ENCODE measurements at regions not wholly inside any gene's neighbourhood (a gene's known extent, or its start where the extent isn't known, plus 50 kb on each side); places are given as distances from the start of the nearest gene placed in this dataset.

DNA sequence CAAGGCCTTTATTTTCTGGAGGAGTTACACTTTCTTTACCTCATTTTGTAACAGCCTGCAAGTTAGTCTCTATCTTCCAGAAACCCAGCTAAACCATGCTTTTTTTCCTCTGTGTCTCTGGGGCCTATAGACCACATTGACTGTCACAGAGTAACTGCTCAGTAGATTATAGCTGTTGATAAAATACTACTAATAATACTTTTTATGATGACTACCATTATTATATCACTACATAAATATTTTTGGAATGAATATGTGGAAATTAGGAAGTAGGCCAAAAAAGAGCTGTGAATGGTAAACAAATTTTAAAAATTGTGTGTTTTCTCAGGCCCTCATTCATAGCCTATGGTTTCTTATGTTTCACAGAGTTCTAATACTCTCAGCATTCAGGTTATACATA lies 233.1 kb upstream of the USP24 start:
- no peaks in the 10 kb centered on the region for H3K4me1 ChIP-seq (ENCODE audit: insufficient read depth, insufficient read length)
- no peaks in the 10 kb centered on the region; the same call in 1 of the 2 replicates for H3K9me3 ChIP-seq (ENCODE audit: insufficient read depth, low read length)
- TF ChIP-seq ZNF274 (IDR thresholded peaks at IDR 0.05; ENCODE audit: low read depth, low read length), result no peak
- TF ChIP-seq YY1 (IDR thresholded peaks at IDR 0.05; ENCODE audit: insufficient read depth, insufficient read length), result no peak
- no peak for TF ChIP-seq SUZ12 (IDR thresholded peaks at IDR 0.05; ENCODE audit: extremely low read depth, insufficient read depth, insufficient read length)
- no peak overlapping the region for H3K9ac ChIP-seq (ENCODE audit: insufficient read length, low read depth)
- DNase-seq (ENCODE audit: low read depth, low spot score), result no peak
- no peaks in the 10 kb centered on the region for H3K27me3 ChIP-seq (ENCODE audit: insufficient read depth, insufficient read length)
- no peaks in the 10 kb centered on the region for H3K36me3 ChIP-seq (ENCODE audit: insufficient read depth, insufficient read length, low read length)
- no peak overlapping the region for H3K4me3 ChIP-seq (ENCODE audit: insufficient read length, low read depth)

DNA sequence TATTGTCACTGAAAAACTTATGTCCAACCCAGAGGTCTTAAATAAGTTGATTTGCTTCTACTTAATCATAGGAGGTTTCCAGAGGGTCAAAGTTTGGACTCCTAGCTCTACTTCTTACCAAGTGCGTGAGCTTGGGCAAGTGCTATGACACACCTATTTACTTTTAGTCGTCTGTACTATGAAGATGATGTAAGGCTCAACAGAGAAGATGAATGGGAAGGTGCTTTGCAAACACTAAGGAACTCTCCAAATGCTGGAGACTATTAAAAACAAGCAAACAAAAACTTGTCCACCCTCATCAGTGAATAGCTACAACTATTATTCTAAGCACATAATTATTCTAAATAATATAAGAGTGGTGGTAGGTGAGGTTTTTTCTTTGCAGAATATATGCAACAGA lies 232.3 kb upstream of the USP24 start:
- no peaks in the 10 kb centered on the region; the same call in 1 of the 2 replicates for H3K9me3 ChIP-seq (ENCODE audit: insufficient read depth, low read length)
- H3K4me1 ChIP-seq (ENCODE audit: insufficient read depth, insufficient read length), result no peaks in the 10 kb centered on the region
- TF ChIP-seq YY1 (IDR thresholded peaks at IDR 0.05; ENCODE audit: insufficient read depth, insufficient read length), result no peak
- TF ChIP-seq ZNF274 (IDR thresholded peaks at IDR 0.05; ENCODE audit: low read depth, low read length), result no peak
- no peak for TF ChIP-seq SUZ12 (IDR thresholded peaks at IDR 0.05; ENCODE audit: extremely low read depth, insufficient read depth, insufficient read length)

DNA sequence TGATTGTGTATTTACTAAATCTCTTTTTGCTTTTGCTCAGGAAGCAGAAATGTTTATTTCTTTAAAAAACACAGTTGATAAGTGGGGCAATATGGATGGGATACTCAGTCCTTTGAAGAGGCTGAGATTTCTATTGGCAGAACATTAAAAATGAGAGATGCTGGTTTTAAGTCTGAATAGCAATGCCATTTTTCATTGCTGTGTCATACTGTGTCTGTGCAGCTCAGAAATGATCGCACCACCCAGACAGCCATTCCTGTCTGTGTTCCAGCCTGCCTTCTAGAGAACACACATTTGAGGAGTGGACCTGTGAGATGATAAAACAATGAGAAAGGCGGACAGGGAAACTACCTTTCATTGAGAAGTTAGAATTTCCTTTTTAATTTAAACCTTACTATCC lies 231.2 kb upstream of the USP24 start:
- no peak for TF ChIP-seq YY1 (IDR thresholded peaks at IDR 0.05; ENCODE audit: insufficient read depth, insufficient read length)
- no peak for TF ChIP-seq ZNF274 (IDR thresholded peaks at IDR 0.05; ENCODE audit: low read depth, low read length)
- TF ChIP-seq SUZ12 (IDR thresholded peaks at IDR 0.05; ENCODE audit: extremely low read depth, insufficient read depth, insufficient read length), result no peak
- Histone ChIP-seq H3K4me3 (ENCODE audit: insufficient read length, low read depth) (no peak overlapping the region), H3K9ac (ENCODE audit: insufficient read length, low read depth) (no peak overlapping the region), H3K36me3 (ENCODE audit: insufficient read depth, insufficient read length, low read length) (no peaks in the 10 kb centered on the region), H3K9me3 (ENCODE audit: insufficient read depth, low read length) (no peaks in the 10 kb centered on the region), H3K4me1 (ENCODE audit: insufficient read depth, insufficient read length) (no peaks in the 10 kb centered on the region), H3K27me3 (ENCODE audit: insufficient read depth, insufficient read length) (no peaks in the 10 kb centered on the region)
- no peak for DNase-seq (ENCODE audit: low read depth, low spot score)

More for the DNA sequence above, 232.3 kb upstream of the USP24 start:
- Histone ChIP-seq H3K27me3 (ENCODE audit: insufficient read depth, insufficient read length) (no peaks in the 10 kb centered on the region), H3K4me3 (ENCODE audit: insufficient read length, low read depth) (no peak overlapping the region), H3K36me3 (ENCODE audit: insufficient read depth, insufficient read length, low read length) (no peaks in the 10 kb centered on the region), H3K9ac (ENCODE audit: insufficient read length, low read depth) (no peak overlapping the region)
- DNase-seq (ENCODE audit: low read depth, low spot score), result no peak

DNA sequence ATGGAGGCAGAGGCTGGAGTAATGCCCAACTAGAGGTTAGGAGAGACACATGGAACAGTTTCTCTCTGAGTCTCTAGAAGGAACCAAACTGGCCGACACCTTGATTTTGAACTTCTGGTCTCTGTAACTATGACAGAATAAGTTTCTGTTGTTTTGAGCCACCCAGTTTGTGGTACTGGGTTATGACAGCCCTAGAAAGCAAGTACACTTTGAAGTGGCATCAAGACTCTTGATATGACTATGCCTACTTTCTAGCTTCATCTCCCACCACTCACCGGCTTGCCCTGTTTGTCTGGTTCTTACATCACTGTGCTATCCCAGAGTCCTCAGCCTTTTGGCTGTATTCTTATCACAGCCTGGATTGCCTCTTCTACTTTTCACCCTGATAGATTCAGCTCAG lies 230.3 kb upstream of the USP24 start:
- Histone ChIP-seq H3K27me3 (ENCODE audit: insufficient read depth, insufficient read length) (no peaks in the 10 kb centered on the region), H3K9ac (ENCODE audit: insufficient read length, low read depth) (no peak overlapping the region), H3K36me3 (ENCODE audit: insufficient read depth, insufficient read length, low read length) (no peaks in the 10 kb centered on the region), H3K4me3 (ENCODE audit: insufficient read length, low read depth) (no peak overlapping the region), H3K4me1 (ENCODE audit: insufficient read depth, insufficient read length) (no peaks in the 10 kb centered on the region), H3K9me3 (ENCODE audit: insufficient read depth, low read length) (no peaks in the 10 kb centered on the region)
- DNase-seq (ENCODE audit: low read depth, low spot score), result no peak
- TF ChIP-seq SUZ12 (IDR thresholded peaks at IDR 0.05; ENCODE audit: extremely low read depth, insufficient read depth, insufficient read length) (no peak), YY1 (IDR thresholded peaks at IDR 0.05; ENCODE audit: insufficient read depth, insufficient read length) (no peak), ZNF274 (IDR thresholded peaks at IDR 0.05; ENCODE audit: low read depth, low read length) (no peak)

DNA sequence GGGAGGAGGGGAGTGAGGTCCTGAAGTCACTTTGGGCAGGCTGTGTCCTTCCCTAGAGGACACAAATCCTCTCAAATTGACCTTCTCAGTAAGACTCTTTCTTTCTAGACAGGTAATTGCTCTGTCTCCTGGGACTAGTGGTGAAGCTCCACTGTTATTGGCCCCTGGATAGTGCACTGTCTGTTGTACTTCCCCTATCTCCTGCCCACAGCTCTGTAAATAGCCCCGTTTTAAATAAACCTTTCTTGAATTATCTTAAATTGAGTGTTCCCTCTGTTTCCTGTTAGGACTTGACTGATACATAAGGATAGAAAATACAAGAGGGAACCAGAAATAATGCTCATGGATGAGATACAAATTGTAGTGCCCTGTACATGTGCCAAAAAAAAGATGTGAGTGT lies 229.5 kb upstream of the USP24 start:
- TF ChIP-seq SUZ12 (IDR thresholded peaks at IDR 0.05; ENCODE audit: extremely low read depth, insufficient read depth, insufficient read length) (no peak), YY1 (IDR thresholded peaks at IDR 0.05; ENCODE audit: insufficient read depth, insufficient read length) (no peak), ZNF274 (IDR thresholded peaks at IDR 0.05; ENCODE audit: low read depth, low read length) (no peak)
- no peak overlapping the region for H3K9ac ChIP-seq (ENCODE audit: insufficient read length, low read depth)
- DNase-seq (ENCODE audit: low read depth, low spot score), result no peak
- H3K36me3 ChIP-seq (ENCODE audit: insufficient read depth, insufficient read length, low read length), result no peaks in the 10 kb centered on the region
- H3K27me3 ChIP-seq (ENCODE audit: insufficient read depth, insufficient read length), result no peaks in the 10 kb centered on the region
- H3K9me3 ChIP-seq (ENCODE audit: insufficient read depth, low read length), result no peaks in the 10 kb centered on the region
- no peaks in the 10 kb centered on the region for H3K4me1 ChIP-seq (ENCODE audit: insufficient read depth, insufficient read length)
- no peak overlapping the region for H3K4me3 ChIP-seq (ENCODE audit: insufficient read length, low read depth)

DNA sequence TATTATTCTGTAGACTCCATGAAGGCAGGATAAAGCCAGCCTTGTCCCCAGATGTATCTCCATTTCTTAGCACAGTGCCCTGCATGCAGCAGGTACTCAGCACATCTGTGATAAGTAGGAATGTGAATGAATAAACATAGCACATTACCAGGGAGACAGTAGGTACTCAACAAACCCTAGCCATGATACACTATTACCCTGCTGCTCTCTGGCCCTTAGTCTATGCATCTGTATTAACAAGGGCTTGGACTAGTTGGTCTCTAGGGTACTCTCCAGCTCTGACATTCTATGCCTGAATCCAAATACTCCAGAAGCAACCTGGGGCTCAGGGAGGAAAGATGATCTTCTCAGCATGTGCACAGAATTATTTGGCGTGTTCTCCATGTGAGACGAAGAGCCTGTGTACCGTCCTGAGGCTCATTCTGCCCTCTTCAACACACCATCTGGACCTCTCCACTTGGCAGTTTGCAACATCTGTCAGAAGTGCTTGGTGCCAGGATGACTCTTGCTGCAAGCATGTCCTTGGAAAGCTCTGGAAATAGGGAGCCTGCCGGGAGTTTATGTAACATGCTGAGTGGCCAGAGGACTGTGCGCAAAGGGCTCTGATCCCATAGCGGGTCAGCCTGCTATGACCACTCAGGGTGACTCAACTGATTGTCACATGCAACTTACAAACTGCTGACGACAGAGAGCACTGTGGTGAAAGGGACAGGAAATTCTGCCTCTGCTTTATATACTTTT lies 228.2 kb upstream of the USP24 start:
- Histone ChIP-seq H3K9ac (ENCODE audit: insufficient read length, low read depth) (no peak overlapping the region), H3K4me3 (ENCODE audit: insufficient read length, low read depth) (no peak overlapping the region), H3K27me3 (ENCODE audit: insufficient read depth, insufficient read length) (no peaks in the 10 kb centered on the region), H3K4me1 (ENCODE audit: insufficient read depth, insufficient read length) (no peaks in the 10 kb centered on the region), H3K9me3 (ENCODE audit: insufficient read depth, low read length) (no peaks in the 10 kb centered on the region), H3K36me3 (ENCODE audit: insufficient read depth, insufficient read length, low read length) (no peaks in the 10 kb centered on the region)
- TF ChIP-seq SUZ12 (IDR thresholded peaks at IDR 0.05; ENCODE audit: extremely low read depth, insufficient read depth, insufficient read length) (no peak), ZNF274 (IDR thresholded peaks at IDR 0.05; ENCODE audit: low read depth, low read length) (no peak), YY1 (IDR thresholded peaks at IDR 0.05; ENCODE audit: insufficient read depth, insufficient read length) (no peak)
- DNase-seq (ENCODE audit: low read depth, low spot score), result no peak

GRCh38 chr1:55441489-55441888 lies 226.3 kb upstream of the USP24 start:
- DNase-seq (ENCODE audit: low read depth, low spot score), result no peak
- H3K9me3 ChIP-seq (ENCODE audit: insufficient read depth, low read length), result no peaks in the 10 kb centered on the region
- H3K4me1 ChIP-seq (ENCODE audit: insufficient read depth, insufficient read length), result no peaks in the 10 kb centered on the region
- H3K36me3 ChIP-seq (ENCODE audit: insufficient read depth, insufficient read length, low read length), result no peaks in the 10 kb centered on the region
- H3K9ac ChIP-seq (ENCODE audit: insufficient read length, low read depth), result no peak overlapping the region
- no peak overlapping the region for H3K4me3 ChIP-seq (ENCODE audit: insufficient read length, low read depth)
- no peaks in the 10 kb centered on the region for H3K27me3 ChIP-seq (ENCODE audit: insufficient read depth, insufficient read length)
- no peak for TF ChIP-seq YY1 (IDR thresholded peaks at IDR 0.05; ENCODE audit: insufficient read depth, insufficient read length)
- TF ChIP-seq ZNF274 (IDR thresholded peaks at IDR 0.05; ENCODE audit: low read depth, low read length), result no peak
- TF ChIP-seq SUZ12 (IDR thresholded peaks at IDR 0.05; ENCODE audit: extremely low read depth, insufficient read depth, insufficient read length), result no peak

Measured in NT2/D1 (cell line).